ENCODE measurements at regions not wholly inside any gene's neighbourhood (a gene's known extent, or its start where the extent isn't known, plus 50 kb on each side); places are given as distances from the start of the nearest gene placed in this dataset.

DNA sequence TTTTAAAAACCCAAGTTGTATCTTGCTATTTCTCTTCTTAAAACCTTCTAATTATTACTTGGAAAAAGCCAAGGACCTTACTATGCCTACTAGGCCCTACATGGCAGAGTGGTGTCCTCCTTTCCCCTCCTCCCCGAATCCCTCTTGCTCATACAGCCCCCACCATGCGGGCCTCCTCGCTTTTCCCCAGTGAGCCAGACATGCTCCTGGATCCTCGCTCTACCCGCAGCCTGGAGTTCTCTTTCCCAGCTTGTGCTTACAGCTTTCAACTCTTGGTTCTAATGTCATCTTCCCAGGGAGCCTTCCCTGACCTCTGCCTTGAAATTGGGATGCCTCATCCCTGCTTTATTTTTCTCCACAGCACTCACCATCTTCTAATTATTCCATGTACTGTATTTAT lies 111.8 kb upstream of the TLE3 start:
- intact Hi-C loops (cut with DNase I): no loop called here

DNA sequence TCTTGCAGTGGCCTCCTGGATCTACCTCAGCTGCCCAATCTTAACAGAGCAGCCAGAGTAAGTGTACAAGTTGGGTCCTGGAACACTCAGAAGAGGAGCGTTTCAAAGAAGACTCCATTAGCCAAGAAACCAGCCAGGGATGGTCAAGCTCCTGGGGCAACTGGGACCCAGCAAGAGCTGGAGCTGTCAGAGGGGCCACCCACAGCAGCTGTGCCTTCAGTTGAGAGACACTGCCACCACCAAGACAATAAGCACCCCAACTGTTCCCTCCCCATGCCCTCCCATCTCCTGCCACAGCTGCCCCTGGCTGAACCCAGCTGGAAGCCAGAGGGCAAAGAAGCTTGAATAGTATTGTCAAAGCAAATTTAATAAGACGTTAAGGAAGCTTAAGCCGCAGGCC lies 110.6 kb upstream of the TLE3 start:
- Histone ChIP-seq H3K4me1 (no peaks in the 10 kb centered on the region), H3K4me3 (no peak overlapping the region), H3K9me3 (no peaks in the 10 kb centered on the region), H3K36me3 (no peaks in the 10 kb centered on the region), H3K27ac (no peak overlapping the region), H3K27me3 (no peaks in the 10 kb centered on the region)
- WGBS, 2 donors: 91 to 96% methylated on average over 3 of the region's 3 CpGs
- intact Hi-C loops (cut with DNase I): no loop called here
- ATAC-seq: no peak
- no peak for FAIRE-seq
- no peak for DNase-seq
- TF ChIP-seq, protein P1, sequence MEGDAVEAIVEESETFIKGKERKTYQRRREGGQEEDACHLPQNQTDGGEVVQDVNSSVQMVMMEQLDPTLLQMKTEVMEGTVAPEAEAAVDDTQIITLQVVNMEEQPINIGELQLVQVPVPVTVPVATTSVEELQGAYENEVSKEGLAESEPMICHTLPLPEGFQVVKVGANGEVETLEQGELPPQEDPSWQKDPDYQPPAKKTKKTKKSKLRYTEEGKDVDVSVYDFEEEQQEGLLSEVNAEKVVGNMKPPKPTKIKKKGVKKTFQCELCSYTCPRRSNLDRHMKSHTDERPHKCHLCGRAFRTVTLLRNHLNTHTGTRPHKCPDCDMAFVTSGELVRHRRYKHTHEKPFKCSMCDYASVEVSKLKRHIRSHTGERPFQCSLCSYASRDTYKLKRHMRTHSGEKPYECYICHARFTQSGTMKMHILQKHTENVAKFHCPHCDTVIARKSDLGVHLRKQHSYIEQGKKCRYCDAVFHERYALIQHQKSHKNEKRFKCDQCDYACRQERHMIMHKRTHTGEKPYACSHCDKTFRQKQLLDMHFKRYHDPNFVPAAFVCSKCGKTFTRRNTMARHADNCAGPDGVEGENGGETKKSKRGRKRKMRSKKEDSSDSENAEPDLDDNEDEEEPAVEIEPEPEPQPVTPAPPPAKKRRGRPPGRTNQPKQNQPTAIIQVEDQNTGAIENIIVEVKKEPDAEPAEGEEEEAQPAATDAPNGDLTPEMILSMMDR (IDR thresholded peaks at IDR 0.05): no peak

More for the DNA sequence above, 111.8 kb upstream of the TLE3 start:
- Histone ChIP-seq H3K9me3 (no peaks in the 10 kb centered on the region), H3K36me3 (no peaks in the 10 kb centered on the region), H3K4me3 (no peak overlapping the region), H3K27ac (no peak overlapping the region), H3K27me3 (no peaks in the 10 kb centered on the region), H3K4me1 (no peaks in the 10 kb centered on the region)
- 94 to 95% methylated on average over 5 of the region's 5 CpGs for WGBS, 2 donors
- ATAC-seq: no peak
- no peak for FAIRE-seq
- TF ChIP-seq, protein P1 (IDR thresholded peaks at IDR 0.05): no peak
- no peak for DNase-seq

DNA sequence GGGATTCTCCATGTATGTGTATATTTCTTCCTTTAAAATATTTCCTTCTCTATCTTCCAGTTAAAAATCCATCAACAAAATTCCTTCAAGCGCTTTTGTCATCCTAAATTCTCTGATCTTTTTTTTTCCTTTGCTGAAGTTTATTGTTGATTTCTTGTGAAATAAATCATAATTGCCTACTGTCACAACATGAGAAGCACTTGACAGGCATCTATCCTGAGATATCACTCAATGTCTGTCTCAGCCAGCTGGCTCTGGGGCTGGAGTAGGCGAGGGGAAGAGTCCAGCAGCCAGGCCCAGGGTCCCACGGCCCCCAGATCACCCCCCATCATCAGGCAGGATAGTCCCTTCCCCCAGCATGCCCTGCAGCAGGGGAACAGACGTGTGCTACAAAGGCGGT lies 109.0 kb upstream of the TLE3 start:
- TF ChIP-seq, protein P1 (IDR thresholded peaks at IDR 0.05): no peak
- Histone ChIP-seq H3K4me1 (no peaks in the 10 kb centered on the region), H3K36me3 (no peaks in the 10 kb centered on the region), H3K4me3 (no peak overlapping the region), H3K27me3 (no peaks in the 10 kb centered on the region), H3K9me3 (no peaks in the 10 kb centered on the region), H3K27ac (no peak overlapping the region)
- ATAC-seq (no peak), FAIRE-seq (no peak), DNase-seq (no peak)
- WGBS, 2 donors: 61 to 79% methylated on average over 5 of the region's 5 CpGs
- intact Hi-C loops (cut with DNase I): no loop called here

DNA sequence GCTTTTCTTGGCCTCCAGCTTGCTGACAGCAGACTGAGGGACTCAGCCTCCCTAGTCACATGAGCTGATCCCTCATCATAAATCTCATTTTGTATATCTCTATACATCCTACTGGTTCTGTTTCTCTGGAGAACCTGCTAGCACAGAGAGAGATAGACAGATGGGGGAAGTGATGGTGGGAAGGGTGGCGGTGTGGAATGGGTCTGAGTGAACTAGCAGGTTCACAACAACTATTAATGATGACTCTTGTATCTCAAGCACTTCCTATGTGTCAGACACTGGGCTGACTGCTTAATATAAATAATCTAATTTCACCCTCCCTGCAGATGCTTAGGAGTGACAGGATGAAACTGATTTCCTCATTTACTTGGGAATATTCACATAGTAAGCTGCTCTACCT lies 106.9 kb upstream of the TLE3 start:
- Histone ChIP-seq H3K9me3 (no peaks in the 10 kb centered on the region), H3K4me3 (no peak overlapping the region), H3K4me1 (no peaks in the 10 kb centered on the region), H3K36me3 (no peaks in the 10 kb centered on the region), H3K27ac (no peak overlapping the region), H3K27me3 (no peaks in the 10 kb centered on the region)
- WGBS, 2 donors: 96 to 100% methylated on average over 1 of the region's 1 CpG
- no peak for FAIRE-seq
- TF ChIP-seq, protein P1 (IDR thresholded peaks at IDR 0.05): no peak
- ATAC-seq: no peak
- no peak for DNase-seq
- intact Hi-C loops (cut with DNase I): no loop called here

DNA sequence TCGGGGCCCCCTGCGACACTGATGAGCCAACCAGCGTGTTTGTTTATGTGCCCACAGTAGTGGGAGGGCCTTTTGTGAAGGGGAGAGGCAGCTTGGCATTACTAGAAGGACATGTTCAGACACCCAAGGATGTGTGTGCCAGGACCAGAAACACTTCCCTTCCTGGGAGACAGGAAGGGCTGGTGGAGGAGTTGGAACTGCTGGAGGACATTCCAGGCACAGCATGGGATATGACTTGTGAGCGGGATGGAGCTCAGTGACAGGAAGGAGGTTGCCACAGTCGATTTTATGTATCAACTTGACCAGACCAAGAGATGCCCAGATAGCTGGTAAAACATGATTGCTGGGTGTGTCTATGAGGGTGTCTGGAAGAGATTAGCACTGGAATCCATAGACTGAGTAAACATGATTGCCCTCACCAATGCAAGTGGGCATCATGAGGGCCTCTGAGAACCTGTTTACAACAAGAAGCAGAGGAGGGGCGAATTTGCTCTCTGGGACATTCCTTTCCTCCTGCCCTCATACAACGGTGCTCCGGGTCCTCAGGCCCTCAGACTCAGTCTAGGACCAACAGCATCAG lies 106.4 kb upstream of the TLE3 start:
- Histone ChIP-seq H3K4me1 (no peaks in the 10 kb centered on the region), H3K27ac (no peak overlapping the region), H3K27me3 (no peaks in the 10 kb centered on the region), H3K36me3 (no peaks in the 10 kb centered on the region), H3K4me3 (no peak overlapping the region), H3K9me3 (no peaks in the 10 kb centered on the region)
- intact Hi-C loops (cut with DNase I): no loop called here
- 86 to 93% methylated on average over 8 of the region's 8 CpGs for WGBS, 2 donors
- no peak for FAIRE-seq
- TF ChIP-seq, protein P1 (IDR thresholded peaks at IDR 0.05): no peak
- no peak for ATAC-seq
- DNase-seq: no peak
